ENCODE measurements at regions not wholly inside any gene's neighbourhood (a gene's known extent, or its start where the extent isn't known, plus 50 kb on each side); places are given as distances from the start of the nearest gene placed in this dataset.

DNA sequence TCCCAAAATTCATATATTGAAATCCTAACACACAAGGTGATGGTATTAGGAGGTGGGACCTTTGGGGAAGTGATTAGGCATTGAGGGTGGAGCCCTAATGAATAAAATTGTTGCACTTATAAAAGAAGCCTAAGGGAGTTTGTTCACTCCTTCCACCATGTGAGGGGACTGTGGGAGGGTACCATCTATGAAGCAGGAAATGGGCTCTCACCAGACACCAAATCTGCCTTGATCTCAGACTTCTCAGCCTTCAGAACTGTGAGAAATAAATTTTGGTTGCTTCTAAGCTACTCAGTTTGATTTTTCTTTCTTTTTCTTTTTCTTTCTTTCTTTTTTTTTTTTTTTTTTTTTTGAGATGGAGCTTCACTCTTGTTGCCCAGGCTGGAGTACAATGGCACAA, 116.2 kb upstream of the GPC3 start (continued):
- TF ChIP-seq SMAD4 (CRISPR knock-in tag; IDR thresholded peaks at IDR 0.05): no peak
- no peak for TF ChIP-seq GABPB1 (CRISPR knock-in tag; IDR thresholded peaks at IDR 0.05)
- TF ChIP-seq ZNF281 (CRISPR knock-in tag; IDR thresholded peaks at IDR 0.05): no peak
- TF ChIP-seq ZNF416 (CRISPR knock-in tag; IDR thresholded peaks at IDR 0.05): no peak
- no peak for TF ChIP-seq ESRRA (CRISPR knock-in tag; IDR thresholded peaks at IDR 0.05; ENCODE audit: borderline replicate concordance)
- TF ChIP-seq ZNF219 (CRISPR knock-in tag; IDR thresholded peaks at IDR 0.05; ENCODE audit: borderline replicate concordance): no peak
- TF ChIP-seq ZNF232 (CRISPR knock-in tag; IDR thresholded peaks at IDR 0.05): no peak
- TF ChIP-seq NR2C2 (CRISPR knock-in tag; IDR thresholded peaks at IDR 0.05): no peak
- no peak for TF ChIP-seq GRHL2 (CRISPR knock-in tag; IDR thresholded peaks at IDR 0.05; ENCODE audit: insufficient replicate concordance, severe bottlenecking)
- no peak for TF ChIP-seq CBFB (CRISPR knock-in tag; IDR thresholded peaks at IDR 0.05; ENCODE audit: low read depth)
- TF ChIP-seq ZNF671 (CRISPR knock-in tag; IDR thresholded peaks at IDR 0.05): no peak
- TF ChIP-seq NFE2L1 (CRISPR knock-in tag; IDR thresholded peaks at IDR 0.05): no peak

DNA sequence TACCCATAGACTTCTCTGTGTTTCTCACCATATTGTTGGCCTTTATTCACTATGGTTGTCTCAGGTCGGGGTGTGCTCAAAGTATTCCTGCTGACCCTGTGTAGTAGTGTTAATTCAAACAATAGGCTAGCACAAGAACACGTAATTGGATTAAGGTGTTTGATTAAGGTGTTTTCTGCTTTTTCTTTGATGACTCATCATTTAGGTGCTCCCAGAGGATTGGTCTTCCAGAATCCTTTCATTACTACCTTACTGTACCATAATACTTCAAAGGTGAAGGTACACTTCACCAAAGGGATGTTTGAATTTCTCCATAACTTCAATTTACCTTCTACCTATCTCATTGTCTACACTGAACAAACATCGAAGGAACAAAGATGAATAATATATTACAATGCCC, 121.7 kb upstream of the CCDC160 start:
- ChIA-PET POLR2A (no interaction called here), CTCF (no interaction called here)
- Mint-ChIP-seq H3K9me3 (peaks cover 11% of the 10 kb centered on the region), H3K36me3 (no peaks in the 10 kb centered on the region), H3K4me1 (no peaks in the 10 kb centered on the region), H3K4me3 (no peak overlapping the region), H3K27me3 (ENCODE audit: low read depth) (peaks cover 5% of the 10 kb centered on the region), H3K27ac (no peak overlapping the region)
- DNase-seq (ENCODE audit: low spot score) (no peak), ATAC-seq (no peak)
- TF ChIP-seq, protein P1, sequence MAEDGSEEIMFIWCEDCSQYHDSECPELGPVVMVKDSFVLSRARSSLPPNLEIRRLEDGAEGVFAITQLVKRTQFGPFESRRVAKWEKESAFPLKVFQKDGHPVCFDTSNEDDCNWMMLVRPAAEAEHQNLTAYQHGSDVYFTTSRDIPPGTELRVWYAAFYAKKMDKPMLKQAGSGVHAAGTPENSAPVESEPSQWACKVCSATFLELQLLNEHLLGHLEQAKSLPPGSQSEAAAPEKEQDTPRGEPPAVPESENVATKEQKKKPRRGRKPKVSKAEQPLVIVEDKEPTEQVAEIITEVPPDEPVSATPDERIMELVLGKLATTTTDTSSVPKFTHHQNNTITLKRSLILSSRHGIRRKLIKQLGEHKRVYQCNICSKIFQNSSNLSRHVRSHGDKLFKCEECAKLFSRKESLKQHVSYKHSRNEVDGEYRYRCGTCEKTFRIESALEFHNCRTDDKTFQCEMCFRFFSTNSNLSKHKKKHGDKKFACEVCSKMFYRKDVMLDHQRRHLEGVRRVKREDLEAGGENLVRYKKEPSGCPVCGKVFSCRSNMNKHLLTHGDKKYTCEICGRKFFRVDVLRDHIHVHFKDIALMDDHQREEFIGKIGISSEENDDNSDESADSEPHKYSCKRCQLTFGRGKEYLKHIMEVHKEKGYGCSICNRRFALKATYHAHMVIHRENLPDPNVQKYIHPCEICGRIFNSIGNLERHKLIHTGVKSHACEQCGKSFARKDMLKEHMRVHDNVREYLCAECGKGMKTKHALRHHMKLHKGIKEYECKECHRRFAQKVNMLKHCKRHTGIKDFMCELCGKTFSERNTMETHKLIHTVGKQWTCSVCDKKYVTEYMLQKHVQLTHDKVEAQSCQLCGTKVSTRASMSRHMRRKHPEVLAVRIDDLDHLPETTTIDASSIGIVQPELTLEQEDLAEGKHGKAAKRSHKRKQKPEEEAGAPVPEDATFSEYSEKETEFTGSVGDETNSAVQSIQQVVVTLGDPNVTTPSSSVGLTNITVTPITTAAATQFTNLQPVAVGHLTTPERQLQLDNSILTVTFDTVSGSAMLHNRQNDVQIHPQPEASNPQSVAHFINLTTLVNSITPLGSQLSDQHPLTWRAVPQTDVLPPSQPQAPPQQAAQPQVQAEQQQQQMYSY (CRISPR knock-in tag; IDR thresholded peaks at IDR 0.05): no peak
- TF ChIP-seq USF2 (CRISPR knock-in tag; IDR thresholded peaks at IDR 0.05) (no peak), ESRRA (CRISPR knock-in tag; IDR thresholded peaks at IDR 0.05; ENCODE audit: borderline replicate concordance) (no peak), TEAD4 (CRISPR knock-in tag; IDR thresholded peaks at IDR 0.05) (no peak), ZNF423 (CRISPR knock-in tag; IDR thresholded peaks at IDR 0.05) (no peak), PRRX2 (CRISPR knock-in tag; IDR thresholded peaks at IDR 0.05) (no peak), MXD4 (CRISPR knock-in tag; IDR thresholded peaks at IDR 0.05; ENCODE audit: borderline replicate concordance) (no peak), SMAD3 (CRISPR knock-in tag; IDR thresholded peaks at IDR 0.05; ENCODE audit: borderline replicate concordance) (no peak), SP1 (CRISPR knock-in tag; conservative IDR thresholded peaks at IDR 0.05) (no peak), ZNF138 (CRISPR knock-in tag; conservative IDR thresholded peaks at IDR 0.05) (no peak), CBFB (CRISPR knock-in tag; IDR thresholded peaks at IDR 0.05; ENCODE audit: low read depth) (no peak), ZNF671 (CRISPR knock-in tag; IDR thresholded peaks at IDR 0.05) (no peak), E2F5 (CRISPR knock-in tag; IDR thresholded peaks at IDR 0.05) (no peak), ZNF219 (CRISPR knock-in tag; IDR thresholded peaks at IDR 0.05; ENCODE audit: borderline replicate concordance) (no peak), CREB1 (CRISPR knock-in tag; IDR thresholded peaks at IDR 0.05) (no peak)
- TF ChIP-seq, protein P2, sequence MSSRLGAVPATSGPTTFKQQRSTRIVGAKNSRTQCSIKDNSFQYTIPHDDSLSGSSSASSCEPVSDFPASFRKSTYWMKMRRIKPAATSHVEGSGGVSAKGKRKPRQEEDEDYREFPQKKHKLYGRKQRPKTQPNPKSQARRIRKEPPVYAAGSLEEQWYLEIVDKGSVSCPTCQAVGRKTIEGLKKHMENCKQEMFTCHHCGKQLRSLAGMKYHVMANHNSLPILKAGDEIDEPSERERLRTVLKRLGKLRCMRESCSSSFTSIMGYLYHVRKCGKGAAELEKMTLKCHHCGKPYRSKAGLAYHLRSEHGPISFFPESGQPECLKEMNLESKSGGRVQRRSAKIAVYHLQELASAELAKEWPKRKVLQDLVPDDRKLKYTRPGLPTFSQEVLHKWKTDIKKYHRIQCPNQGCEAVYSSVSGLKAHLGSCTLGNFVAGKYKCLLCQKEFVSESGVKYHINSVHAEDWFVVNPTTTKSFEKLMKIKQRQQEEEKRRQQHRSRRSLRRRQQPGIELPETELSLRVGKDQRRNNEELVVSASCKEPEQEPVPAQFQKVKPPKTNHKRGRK (CRISPR knock-in tag; IDR thresholded peaks at IDR 0.05; ENCODE audit: borderline replicate concordance): no peak
- TF ChIP-seq, protein P3, sequence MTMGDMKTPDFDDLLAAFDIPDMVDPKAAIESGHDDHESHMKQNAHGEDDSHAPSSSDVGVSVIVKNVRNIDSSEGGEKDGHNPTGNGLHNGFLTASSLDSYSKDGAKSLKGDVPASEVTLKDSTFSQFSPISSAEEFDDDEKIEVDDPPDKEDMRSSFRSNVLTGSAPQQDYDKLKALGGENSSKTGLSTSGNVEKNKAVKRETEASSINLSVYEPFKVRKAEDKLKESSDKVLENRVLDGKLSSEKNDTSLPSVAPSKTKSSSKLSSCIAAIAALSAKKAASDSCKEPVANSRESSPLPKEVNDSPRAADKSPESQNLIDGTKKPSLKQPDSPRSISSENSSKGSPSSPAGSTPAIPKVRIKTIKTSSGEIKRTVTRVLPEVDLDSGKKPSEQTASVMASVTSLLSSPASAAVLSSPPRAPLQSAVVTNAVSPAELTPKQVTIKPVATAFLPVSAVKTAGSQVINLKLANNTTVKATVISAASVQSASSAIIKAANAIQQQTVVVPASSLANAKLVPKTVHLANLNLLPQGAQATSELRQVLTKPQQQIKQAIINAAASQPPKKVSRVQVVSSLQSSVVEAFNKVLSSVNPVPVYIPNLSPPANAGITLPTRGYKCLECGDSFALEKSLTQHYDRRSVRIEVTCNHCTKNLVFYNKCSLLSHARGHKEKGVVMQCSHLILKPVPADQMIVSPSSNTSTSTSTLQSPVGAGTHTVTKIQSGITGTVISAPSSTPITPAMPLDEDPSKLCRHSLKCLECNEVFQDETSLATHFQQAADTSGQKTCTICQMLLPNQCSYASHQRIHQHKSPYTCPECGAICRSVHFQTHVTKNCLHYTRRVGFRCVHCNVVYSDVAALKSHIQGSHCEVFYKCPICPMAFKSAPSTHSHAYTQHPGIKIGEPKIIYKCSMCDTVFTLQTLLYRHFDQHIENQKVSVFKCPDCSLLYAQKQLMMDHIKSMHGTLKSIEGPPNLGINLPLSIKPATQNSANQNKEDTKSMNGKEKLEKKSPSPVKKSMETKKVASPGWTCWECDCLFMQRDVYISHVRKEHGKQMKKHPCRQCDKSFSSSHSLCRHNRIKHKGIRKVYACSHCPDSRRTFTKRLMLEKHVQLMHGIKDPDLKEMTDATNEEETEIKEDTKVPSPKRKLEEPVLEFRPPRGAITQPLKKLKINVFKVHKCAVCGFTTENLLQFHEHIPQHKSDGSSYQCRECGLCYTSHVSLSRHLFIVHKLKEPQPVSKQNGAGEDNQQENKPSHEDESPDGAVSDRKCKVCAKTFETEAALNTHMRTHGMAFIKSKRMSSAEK (CRISPR knock-in tag; IDR thresholded peaks at IDR 0.05; ENCODE audit: borderline replicate concordance): no peak

Data from WTC11 (cell line).